DMS79 treated with DMSO at 0.1 percent for 48 hours (cell line): ENCODE measurements at regions not wholly inside any gene's neighbourhood (a gene's known extent, or its start where the extent isn't known, plus 50 kb on each side); places are given as distances from the start of the nearest gene placed in this dataset.
"Not testable (repeated sequence)": the region's sequence is repeated elsewhere in the genome, so short reads cannot be mapped to it uniquely, and the experiment has no call there.

Experiments used
- DNase-seq: peaks from one replicate; lab custom pipeline; 2025; lab: John Stamatoyannopoulos, UW

DNA sequence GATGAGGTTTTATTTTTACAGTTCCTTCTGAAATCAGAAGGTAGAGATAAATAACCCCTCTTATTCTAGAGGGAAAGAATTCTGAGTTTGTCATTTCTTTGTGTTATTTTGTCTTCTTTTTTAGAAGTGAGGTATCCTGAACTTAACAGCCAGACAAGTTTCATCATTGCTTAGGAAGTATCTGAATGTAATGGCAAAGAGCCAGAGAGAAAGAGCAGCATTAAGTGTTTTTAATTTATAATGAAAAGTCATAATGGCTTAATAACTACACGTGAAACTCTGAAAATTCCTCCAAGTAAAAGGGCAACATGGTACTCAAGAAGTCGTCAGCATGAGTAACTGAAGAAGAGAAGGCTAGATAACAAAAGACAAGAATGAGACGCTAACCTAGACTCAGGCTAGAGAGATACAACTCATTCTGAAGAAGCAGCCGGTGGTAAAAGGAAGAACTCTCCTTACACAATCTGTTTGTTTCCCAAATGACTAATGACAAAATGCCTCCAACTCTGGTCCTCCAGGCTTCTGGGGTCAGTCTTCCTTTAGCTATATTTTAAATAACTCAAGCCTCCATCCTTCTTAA lies 116.2 kb upstream of the NECTIN3 start:
- DNase-seq, result no peak

DNA sequence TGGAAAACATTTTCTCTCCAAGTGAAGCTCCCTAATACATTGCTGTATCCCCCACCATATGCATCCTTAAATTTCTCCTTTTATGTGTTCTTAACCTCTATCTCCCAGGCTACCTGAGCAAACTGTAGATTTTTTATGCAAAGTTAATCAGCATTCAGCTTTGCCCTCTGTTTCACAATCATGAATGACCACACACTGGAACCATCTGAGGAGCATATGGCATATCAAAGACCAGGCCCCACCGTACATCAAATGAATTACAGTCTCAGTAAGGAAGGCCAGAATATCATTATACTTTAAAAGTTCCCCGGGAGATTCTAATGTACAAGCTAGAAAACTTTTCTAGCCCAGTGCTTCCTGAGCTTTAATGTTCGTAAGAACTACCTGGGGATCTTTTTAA lies 115.5 kb upstream of the NECTIN3 start:
- no peak for DNase-seq

DNA sequence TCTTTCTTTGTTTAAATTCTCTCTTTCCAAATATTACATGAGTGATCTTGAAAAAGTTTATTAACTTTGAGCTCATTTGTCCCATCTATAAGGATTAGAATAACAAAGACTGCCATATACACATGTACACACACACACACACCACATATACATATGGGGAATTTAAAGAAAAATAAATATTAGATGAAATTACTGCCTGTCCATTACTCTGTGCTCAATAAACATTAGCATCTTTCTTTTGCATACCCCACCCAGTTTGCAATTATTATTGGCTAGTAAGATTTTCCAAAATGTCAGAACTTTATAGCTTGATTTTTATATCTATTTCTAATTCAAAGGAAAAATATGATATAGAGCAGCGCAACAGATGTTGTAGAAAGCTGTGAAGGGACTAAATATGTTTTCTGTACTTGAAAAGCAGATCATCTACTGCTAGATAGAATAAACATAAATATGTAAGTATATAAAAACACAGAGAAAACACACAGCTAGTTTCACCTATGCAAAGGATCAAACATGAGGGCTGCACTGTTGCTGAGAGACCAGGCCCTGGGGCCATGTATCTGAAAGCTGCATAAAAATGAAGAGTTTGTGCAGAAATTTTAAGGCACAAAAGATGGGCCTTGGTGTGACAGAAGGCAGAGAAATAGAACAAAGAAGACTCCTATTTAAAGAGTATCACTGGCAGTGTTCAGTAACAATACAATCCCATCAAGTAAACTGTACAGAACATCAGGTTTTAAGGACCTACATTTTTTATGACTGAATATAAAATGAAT lies 114.2 kb upstream of the NECTIN3 start:
- DNase-seq, result no peak

DNA sequence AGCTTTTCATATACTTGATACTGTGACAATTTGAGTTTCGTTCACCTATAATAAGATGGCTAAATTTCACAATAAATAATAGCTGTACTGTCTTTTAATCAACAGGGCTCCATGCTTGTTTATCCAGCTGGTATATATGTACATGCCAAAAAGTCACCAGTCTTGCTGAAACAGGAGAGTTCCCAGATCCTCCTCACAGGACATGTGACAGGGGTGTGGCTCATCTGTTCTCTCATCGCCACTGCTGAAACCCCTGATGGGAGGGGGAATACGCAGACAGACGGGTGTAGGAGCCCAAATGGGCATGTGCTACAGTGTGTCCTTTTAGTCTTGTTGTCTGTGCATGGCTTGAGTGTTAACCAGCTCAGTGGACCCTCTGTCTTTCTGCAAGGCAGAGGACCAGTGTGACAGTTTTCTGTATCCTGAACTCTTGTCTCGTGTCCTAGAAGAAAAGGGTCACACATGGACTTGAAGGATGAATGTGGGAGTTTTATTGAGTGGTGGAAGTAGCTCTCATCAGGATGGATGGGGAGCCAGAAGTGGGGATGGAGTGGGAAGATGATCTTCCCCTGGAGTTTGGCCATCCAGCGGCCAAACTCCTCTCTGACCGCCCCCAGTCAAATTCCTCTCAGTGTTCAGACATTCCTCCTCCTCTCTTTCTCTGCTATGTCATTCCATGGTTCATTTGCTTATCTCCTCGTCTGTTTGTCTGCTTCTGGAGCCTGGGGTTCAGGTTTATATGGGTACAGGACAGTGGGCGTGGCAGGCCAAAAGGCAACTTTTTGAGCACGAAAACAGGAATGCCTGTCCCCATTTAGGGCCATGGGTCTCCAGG lies 113.1 kb upstream of the NECTIN3 start:
- DNase-seq, result no peak

DNA sequence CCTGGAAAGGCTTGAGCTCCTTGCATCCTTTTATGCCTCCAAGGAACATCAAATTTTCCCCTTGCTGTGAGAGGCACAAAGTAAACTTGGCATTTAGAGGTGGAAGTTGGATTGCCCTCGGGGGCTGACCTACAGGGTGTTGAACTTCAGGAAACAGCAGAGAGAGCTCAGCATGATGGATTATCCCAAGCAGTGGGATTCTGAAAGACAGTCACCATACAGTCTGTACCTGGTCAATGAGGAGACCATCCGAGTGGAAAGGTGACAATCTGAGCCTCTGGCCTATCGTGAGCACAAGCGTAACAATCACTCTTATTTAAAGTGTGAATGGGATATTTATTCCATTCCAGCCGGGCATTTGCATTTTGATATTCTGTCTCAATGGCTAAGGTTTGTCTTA lies 105.6 kb upstream of the NECTIN3 start:
- DNase-seq, result no peak

DNA sequence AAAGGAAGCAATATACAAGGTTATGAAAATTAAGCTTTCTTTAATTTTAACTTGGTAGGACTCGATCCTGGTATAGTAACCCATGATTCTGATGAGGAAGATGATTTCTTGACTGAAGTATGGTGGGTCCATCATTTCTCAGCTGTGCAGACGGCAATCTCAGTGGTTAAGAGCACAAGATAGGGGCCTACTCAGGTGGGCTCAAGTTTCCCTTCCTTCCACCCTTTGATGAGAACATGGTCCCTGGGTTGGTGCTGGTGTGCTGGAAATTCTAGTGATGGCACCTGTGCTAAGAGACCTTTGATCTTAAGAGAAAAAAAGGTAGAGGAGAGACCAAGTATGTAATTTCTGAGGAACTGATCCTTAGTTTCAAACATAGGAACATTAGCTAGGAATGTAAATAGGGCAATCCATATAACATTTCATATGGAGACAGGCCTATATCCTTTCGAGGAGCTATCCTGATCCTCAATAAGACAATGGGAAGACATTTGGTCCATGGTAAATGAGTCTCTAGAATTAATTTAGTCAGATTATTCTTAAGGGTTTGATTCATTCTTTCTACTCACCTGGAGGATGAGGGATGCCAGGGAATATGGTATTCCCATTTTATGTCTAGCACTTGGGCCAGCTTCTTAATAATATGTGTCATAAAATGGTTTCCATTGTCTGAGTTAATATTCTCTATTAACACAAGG lies 104.5 kb upstream of the NECTIN3 start:
- no peak for DNase-seq

DNA sequence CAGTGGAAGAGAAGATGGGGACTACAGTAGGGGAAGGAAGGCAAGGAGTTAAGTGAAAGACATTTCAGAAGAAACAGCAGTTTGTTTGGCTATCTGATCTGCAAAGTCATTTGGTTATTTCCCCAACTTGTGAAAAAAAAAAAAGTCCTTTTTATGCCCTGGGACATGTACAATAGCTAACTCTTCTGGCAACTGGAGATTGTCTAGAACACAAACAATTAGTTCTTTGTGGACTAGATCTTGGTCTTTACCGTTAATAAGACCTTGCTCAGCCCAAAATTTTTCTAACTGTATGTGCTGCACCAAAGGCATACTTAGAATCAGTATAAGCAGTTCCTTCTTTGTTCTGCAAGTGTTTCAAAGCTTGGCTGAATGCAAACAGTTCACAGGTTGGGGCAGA lies 103.5 kb upstream of the NECTIN3 start:
- DNase-seq, result no peak

DNA sequence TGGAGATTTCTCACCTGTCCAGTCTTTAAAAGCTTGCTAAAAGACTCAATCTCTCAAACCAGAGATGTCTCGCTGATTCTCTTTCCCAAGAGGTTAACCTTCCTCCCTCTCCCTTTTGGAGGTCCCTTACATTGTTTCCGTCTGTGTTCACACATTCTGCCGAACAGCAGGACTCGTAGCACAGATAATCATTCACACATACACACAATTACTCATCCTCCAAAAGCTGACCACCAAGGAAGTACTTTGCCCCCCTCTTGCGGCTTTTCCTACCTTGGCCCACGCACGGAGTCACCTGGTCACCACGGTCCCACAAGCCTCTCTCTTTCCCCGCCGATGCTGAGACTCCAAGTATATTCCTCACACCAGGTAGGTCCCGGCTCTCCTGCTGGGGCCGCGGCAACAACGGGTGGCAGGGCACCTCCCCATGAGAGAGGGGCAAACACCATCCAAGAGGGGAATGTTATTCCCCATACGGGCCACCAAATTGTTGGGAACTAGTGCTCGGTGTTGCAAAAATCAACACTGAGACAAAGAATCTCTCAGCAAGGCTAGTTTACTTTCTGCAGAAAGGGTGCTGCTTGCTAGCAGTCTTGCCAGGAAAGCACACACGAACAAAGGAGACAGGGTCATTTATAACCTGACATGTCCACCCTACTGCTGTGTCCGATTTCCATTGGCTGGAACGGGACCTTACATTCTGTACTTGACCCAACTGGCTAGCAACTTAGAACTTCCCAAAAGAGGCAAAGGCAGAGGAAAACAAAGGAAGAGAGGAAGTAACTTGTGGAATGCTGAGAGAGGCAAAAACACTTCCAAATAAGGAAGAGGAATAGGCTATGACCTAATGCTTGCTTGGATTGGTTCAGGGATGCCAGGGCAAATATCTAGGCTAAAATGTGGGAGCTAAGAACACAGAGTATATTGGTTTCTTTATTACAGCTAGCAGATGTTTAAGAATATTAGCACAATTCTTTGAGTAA lies 102.1 kb upstream of the NECTIN3 start:
- no peak for DNase-seq

DNA sequence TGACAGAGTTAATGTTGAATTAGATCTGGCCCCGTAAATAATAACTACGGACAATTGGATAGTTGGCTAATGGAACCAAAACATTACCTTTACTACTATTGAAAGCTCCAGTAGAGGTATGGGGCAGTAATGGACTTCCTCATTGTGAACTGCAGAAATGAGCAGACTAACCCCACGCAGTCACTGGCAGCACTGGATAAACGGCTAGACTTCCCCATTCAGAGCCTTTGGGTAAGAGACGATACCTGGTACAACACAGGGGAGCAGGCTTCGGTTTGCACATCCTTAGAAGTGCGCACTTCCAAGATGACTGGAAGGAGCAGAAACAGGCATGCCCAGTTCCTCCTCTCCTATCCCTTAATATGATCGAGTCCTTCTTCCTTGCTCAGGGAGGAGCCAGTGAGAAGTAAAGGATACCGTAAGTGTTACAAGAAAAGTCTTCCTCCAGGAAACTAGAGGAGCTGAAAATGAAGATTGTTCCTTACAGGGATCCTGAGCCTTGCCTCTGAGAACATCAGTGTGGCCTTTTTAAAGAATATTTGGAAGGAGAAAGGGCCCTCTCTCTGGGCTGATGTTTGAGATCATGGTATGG lies 100.5 kb upstream of the NECTIN3 start:
- no peak for DNase-seq

DNA sequence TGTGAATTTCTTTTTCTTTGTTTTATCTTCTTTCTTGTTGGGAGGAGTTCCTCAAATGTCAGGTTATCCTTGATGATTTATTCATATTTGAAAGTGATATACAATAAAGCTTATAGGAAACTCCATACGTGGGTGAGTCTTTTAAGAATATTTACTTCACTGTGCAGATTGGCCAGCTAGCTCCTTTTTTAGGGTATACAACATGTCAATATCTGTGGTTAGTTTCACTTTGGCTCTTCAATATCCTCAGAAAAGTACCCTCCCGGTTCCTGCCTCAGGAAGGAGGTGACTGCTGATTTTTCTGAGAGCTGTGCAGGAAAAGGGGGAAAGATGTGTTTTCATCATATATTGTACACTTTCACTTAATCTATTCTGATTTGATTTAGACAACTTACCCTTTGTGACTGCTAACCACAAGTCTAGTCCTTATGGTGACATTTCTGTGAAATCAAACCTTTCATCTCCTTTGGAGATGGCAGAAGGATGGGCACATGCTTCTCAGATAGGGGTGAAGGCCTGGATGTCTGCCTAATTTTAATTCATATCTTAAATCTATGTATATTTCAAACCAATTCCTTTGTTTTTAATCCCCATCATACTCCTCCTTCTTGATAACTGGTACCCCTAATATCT lies 98.2 kb upstream of the NECTIN3 start:
- DNase-seq, result no peak

DNA sequence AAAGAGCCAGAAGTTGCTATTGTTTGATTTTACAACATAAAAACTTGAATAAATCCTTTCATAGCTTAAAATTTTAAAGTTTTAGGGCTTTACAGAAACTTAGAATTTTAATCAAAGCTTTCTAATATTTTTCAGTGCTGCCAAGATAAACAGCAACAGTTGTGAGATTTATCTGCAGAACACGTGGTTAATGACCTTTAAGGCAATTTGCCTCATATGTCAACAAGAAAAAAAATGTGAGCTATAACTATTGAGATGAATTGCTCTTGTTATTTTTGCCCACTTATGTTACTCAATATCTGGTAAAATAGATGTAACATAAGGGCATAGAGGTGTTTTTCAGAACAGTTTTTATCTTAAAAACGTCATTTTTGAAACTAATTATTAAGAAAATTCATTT lies 96.7 kb upstream of the NECTIN3 start:
- DNase-seq, result no peak

DNA sequence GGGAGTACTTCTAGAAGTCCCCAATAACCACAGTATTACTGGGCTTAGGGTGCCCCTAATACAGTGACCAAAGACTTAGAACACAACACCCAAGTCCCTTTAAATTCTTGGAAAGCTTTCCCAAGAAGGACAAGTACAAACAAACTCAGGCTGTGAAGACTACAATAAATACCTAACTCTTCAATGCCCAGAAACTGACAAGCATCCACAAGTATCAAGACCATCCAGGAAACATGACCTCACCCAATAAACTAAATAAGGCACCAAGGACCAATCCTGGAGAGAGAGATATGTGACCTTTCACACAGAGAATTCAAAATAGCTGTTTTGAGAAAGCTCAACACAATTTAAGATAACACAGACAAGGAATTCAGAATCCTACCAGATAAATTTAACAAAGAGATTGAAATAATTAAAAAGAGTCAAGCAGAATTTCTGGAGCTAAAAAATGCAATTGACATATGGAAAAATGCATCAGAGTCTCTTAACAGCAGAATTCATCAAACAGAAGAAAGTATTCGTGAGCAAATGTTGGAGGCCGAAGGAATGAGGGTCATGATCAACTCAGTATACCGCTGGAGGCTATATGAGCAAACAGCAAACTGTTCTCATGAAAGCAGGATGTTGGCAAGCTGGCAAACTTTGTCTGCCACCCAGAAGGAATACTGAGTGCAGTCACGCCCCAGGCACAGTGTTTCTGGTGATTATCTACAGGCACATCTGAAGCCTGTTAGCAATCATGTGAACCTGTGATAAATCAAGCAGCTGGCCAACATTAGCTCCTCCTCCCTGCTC lies 87.0 kb upstream of the NECTIN3 start:
- DNase-seq, result no peak

DNA sequence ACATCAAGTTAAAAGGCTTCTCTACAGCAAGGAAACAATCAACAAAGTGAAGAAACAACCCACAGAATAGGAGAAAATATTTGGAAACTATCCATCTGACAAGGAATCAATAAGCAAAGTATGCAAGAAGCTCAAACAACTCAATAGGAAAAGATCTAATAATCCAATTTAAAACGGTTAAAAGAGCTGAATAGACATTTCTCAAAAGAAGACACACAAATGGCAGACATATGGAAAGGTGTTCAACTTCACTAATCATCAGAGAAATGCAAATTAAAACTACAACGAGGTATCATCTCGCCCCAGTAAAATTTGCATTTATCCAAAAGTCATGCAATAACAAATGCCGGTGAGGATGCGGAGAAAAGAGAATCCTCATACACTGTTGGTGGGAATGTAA lies 82.2 kb upstream of the NECTIN3 start:
- DNase-seq, result no peak

DNA sequence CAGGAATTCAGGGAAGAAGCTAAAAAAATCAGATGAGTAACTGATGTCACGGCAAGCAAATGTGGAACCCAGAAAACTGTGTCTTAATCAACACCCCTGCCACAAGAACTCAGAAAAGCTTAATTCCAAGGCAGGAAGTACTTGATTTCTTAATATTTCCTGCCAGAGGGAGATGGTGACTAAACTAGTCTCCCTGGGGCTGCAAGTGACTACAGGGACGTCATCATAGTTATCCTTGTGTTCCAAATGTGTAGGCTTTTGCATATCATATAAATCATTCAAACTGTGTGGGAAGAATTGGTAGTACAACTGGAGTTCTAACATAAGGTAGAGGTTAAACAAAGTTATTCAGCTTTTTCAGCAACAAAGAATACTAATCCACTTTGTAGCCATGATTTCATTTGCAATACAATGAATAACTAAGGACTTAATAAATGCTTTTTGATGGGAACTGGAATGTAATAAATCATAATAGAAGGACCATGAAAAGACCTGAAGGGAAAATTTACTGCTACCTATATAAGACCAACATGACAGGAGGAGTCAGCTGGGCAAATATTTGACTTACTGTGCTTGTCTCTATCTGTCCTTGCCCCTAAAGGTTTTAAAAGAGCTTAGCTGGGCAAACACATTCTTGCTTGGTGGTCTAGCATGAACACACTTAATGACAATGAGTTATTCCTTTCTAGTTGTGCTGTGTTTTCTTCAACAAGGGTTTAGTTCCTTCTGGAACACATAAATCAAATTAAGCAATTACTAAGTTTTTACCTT lies 76.0 kb upstream of the NECTIN3 start:
- no peak for DNase-seq

DNA sequence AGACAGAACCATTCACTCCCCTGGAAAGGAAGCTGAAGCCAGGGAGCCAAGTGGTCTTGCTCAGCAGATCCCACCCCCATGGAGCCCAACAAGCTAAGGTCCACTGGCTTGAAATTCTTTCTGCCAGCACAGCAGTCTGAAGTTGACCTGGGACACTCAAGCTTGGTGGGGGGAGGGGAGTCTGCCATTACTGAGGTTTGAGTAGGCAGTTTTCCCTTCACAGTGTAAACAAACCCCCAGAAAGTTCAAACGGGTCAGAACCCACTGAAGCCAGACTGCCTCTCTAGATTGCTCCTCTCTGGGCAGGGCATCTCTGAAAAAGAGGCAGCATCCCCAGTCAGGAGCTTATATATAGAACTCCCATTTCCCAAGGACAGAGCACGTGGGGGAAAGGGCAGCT lies 72.8 kb upstream of the NECTIN3 start:
- DNase-seq, result not testable (repeated sequence)

DNA sequence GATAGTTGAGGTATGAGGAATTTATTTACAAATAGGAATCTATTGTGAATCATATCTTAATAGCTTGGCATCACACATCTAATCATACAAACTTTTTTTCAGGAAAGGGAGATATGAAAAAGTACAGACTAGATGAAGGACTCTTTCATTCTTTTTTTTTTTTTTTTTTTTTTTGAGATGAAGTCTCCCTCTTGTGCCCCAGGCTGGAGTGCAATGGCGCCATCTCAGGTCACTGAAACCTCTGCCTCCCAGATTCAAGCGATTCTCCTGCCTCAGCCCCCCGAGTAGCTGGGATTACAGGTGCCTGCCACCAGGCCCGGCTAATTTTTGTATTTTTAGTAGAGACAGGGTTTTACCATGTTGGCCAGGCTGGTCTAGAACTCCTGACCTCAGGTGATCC lies 65.1 kb upstream of the NECTIN3 start:
- not testable (repeated sequence) for DNase-seq

DNA sequence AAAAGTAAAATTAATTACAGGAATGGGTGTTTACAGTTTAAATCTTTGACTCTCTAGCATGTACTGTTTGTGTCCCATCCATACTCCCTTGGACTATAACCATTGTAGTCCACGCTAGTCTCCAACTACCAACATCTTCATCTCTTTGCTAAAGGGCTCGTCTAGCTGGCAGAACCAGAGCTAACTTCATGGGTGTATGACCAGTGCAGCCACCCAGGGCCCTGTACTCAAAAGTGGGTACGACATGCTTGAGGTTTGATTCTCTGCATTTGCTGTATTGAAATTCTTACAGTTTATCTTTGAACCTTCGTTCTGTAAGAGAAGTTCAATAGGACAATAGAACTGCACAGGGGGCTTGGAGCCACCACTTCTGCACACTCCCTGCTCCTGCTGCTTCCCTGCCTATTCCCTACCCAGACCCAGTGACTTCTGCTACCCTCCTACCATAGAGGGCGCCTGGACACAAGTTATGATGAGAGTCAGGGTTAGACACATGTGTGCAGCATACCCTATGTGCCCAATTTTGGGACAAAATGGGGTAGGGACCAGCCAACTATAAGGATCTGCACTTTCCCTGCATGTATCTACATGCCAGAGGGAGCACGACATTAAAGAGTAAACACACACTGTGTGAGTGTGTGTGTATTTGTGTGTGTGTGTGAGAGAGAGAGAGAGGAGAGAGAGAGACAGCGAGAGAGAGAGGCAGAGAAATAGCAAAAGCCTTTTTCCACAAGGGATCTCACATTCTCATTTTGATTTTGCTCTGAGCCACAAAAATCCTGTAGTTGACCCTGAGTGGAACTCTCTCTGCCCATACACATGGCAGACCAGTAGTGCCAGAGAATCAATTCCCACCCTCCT lies 59.0 kb upstream of the NECTIN3 start:
- no peak for DNase-seq
